Fibroblast of skin of back (primary cell): ENCODE measurements at regions not wholly inside any gene's neighbourhood (a gene's known extent, or its start where the extent isn't known, plus 50 kb on each side); places are given as distances from the start of the nearest gene placed in this dataset.
A peak's percentile ranks its signal among the peaks of the same experiment; 100 is the strongest.

Experiments
- DNase-seq: peaks from one replicate; pipeline ENCODE4 v3.0.0-alpha.2; 2013

DNA sequence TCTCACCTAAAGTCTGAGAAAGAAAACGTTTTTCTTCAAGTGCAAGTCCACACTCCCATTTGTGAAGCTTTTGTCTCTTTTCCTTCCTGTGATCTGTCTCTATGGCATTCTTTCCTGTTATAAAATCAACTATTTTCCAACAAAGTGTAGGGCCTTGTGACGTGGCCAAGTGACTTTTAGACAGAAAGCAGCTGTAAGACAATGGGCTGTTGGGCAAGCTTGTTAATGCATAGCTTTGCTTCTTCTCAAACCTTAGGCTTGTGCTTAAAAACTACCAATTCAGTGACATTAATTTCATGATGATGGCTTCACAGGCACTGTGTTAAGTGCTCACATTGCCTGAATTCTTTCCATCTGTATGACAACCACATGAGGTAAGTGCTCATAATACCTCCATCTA, 83.5 kb downstream of the VCY1B start:
- DNase-seq, result no peak

DNA sequence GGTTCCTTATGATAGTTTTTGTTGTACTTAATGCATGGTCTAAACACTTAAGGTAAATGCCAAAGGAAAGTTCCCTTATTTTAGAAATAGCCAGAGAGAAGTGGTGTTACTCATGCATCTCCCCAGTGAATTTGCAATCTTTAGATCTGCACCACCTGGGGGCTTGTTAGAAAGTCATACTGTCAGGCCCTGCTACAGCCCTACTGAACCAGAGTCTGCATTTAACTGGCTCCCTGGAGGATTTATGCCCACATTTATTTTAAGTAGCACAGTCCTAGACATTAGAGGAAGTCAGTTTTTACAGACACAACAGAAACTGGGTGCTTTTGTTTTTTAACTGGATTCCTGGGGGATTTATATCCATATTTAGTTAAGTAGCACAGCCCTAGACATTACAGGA, 89.6 kb downstream of the VCY1B start:
- DNase-seq, result no peak

DNA sequence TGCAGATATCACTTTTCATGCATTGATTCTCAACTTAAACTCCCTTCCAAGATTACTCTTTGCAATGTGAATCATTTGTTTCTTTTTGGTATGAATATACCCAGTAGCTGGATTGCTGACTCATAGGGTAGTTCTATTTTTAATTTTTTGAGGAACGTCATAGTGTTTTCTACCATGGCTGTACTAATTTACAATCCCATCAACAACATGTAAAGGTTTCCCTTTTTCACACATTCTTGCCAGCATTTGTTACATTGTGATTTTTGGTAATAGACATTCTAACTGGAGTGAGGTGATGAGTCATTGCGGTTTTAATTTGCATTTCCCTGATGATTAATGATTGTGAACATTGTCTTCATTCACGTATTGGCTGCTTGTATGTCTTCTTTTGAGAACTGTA, 126.7 kb downstream of the VCY1B start:
- DNase-seq, result no peak

DNA sequence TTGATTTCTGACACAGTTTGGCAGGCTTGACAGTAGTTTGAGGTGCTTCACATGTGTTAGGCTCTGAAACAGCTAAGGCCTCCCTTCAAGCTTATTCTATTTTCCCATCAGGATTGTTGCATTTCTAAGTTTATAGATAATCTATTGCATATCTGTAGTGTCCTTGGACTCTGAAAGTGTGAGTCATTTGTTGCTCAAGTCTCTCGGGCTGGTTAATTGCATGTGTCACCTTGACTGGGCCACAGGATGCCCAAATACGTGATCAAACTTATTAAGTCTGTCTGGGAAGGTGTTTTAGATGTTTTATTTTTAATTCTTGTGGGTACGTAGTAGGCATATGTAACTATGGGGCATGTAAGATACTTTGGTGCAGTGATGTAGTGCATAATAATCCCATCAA, 166.0 kb downstream of the VCY1B start:
- DNase-seq, result no peak

DNA sequence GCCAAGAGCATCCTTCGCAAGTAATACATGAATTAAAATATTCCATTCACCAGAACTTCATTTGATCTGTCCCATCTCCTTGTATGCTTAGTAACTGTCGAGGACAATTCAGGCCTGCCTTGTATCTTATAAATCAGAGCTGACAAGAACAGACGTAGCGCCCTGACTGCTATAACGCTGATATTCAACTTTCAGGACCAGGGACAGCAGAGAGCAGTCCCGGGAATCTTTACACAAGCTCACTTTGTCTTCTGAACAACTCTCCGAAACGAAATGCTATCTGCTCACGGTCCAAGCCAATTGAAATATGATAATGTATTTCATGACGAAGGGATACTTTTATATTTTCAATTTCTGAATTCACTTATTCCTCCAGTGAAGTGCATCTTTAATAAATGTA, 175.7 kb downstream of the VCY1B start:
- peak; percentile 0 for DNase-seq

DNA sequence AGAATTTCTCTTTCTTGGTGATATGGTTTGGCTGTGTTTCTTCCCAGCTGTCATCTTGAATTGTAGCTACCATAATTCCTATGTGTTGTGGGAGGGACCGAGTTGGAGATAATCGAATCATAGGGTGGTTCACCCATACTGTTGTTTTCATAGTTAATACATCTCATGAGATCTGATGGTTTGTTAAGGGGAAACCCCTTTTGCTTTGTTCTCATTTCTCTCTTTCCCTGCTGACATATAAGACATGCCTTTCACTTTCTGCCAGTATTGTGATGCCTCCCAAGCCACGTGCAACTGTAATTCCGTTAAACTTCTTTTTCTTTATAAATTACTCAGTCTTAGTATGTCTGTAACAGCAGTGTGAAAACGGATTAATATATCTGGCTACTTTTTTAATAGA, 179.0 kb downstream of the VCY1B start:
- DNase-seq, result no peak

DNA sequence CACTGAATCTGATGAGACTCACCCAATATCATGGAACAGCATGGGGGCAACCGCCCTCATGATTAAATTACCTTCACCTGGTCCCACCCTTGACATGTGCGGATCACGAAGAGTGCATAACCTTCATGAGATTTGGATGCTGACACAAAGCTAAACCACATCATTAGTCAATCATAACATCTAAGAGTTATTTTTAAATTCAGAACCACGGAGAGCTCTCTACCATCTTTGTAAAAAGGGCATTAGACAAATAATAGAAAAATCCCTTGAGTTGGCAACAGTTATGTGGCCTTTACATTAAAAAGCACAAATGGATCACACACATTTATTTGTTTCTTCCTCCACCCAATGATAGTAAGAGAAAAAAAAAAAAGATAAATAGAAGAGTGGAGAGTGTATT, 182.2 kb downstream of the VCY1B start:
- DNase-seq, result no peak

DNA sequence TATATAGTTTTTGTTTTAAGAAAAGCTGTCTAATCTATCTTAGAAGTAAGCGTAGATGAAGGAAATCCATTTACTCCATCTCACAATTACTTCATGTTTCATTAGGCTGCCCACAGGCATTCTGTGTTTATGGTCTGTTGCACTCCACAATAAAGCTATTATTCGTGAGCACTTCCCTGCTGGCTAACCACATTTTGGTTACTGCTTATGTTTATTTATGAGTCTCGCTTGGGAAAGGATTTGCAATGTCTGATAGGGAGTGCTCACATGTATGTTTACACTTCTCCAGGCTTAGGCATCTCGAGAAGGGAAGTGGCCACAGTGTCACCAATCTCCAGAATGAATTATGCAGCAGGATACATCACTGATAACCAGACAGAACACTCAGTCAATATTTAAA, 190.9 kb downstream of the VCY1B start:
- no peak for DNase-seq

DNA sequence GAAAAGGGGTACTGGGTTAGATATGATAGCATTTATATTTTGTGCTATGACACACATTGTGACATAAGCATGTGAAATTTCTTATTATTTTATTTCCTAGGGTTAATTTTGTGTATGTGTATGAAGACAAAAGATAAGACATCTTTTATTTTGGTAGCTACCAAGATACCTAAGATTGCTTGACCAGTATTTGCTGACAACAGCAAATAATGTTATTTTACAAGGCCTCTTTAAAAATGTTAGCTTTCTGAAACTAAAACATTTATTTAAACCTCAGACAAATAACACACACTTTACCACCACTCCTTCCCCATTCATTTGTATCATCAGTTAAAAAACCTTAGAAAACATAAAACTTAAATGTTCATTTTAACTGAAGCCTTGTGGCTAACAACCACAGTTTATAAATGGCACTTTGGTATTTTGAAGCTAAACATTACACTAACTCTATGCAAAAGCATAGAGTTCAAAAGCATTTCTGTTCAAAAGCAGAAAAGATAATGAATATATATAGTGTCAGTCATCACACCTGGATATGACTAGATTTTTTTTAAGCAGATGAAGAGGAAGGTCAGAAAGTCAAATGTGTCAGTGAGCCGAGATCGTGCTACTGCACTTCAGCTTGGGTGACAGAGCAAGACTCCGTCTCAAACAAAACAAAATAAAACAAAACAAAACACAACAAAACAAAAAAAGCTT, 193.0 kb downstream of the VCY1B start:
- DNase-seq, result no peak

DNA sequence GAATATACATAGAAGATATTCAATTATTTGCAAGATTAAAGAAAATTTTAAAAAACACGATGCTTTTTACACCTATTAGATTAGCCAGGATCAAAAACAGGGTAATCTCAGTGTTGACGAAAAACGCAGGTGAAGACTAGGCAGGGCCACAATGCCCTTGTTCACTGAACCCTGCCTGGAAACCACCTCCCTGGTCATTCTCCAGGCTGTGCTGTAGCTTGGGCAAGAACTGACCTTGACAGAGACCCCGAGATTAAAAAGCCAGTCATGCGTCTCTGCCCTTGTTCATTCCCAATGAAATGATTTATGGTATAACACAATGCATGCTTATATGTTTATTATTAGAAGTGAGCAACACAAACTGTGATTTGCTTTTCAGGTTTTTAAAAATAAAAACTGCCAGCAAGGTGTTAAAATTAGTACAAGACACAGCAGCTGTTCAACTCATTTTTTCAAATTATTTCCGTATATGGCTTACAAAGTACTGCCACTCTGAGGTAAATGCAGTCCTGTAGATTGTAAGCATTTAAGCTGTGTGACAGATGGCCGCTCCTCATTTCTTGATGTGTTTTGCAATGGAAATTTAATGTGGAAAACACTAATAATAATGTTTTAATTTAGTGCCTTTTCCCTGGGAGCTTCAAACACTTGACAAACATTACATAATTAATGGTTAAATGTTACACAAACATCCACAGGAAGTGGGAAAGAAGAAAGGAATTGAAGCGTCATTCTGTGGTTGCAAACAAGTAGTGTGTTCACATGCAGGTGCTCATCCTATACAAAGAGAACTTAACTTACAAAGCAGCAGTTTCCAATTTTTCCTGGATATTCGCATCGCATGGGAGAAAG, 200.2 kb downstream of the VCY1B start:
- no peak for DNase-seq

DNA sequence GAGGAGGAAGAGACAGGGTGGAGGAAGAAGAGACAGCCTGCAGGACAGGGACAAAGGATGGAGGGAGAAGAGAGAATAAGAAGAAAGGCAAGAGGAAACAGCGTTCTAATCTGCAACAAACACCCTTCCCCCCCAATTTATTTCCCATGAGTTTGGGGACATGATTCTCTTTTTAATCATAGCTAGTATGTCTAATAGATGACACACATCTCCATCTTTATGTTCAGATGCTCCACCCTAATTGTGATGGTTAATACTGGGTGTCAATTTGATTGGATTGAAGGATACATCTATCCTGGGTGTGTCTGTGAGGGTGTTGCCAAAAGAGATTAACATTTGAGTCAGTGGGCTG, 200.8 kb downstream of the VCY1B start:
- no peak for DNase-seq

DNA sequence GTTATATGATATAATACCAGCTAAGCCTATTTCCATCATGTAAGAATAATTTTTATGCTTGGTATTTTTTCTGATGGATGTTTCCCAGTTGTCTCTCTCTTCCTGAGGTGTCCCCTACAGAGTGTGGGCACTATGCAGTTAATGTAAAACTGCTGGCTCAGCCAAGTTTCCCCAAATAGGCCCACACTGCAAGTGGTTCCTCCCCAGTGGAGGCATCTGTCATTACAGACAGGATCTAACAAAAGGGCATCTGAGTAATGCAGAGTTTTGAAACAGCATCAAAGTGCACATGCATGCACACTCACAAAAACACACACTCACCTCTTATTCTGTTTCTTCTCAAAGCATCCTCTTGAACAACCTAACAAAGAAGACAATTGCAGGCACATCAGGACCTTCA, 221.0 kb downstream of the VCY1B start:
- DNase-seq, result no peak

DNA sequence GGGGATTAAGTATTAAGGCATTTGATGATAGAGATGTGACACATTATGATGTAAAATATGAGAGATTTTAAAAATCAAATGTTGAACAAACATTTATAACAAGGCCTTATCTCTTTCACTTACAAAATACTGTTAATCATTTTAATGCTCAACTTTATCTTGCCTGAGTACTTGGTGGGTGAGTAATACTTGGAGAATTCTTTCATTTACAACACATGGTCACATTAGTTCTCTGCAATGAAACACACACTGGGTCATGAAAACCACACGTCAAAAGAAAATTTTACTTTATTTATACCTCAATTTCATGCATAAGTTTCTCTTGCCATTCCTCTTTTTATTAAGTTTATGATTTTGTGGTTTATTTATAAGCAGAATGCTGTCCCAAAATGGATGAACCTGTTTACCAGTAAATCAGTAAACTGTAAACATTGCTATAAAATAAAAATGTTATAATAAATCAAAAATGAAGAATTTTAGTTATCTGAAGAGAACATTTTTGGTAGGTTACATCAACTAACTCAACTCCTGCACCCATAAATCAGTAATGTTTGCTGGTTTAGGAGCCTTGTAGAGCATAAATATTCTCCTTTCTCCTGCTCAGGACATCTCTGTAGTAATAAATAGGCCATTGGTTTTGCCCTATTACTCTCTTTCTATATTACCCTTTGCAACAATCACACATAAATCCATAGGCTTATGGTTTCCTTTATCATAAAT, 233.5 kb upstream of the NLGN4Y start:
- DNase-seq, result no peak

DNA sequence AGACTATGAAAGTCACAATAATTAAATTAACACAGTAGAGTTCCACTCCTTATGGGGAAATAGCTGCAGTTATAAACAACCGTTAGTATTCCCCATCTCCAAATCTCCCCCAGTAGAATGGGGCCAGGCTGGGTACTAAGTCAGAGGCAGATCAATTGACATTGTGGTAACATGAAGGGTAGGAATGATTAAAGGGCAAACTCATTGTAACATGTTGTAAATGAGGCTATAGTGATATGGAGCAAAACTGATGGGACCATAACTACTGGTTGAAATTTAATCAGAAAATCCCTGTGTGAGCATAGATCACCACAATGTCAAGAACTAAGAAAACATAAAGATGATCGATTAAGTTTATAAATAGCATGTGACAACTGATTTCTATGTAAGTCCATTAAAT, 231.9 kb upstream of the NLGN4Y start:
- DNase-seq, result no peak

DNA sequence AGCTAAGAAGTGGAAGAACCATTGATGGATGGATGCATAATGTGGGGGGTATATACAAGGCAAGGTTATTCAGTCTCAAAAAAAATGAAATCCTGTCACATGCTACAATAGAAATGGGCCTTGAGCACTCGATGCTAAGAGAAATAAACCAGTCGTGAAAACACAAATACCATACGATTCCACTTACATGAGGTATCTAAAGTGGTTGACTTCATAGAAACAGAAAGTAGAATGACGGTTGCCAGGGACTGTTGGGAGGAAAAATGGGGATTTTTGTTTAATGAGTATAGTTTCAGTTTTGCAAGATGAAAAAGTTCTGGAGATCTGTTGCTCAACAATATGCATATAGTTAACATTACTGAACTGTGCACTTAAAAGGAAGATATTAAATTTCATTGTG, 223.6 kb upstream of the NLGN4Y start:
- DNase-seq, result no peak

DNA sequence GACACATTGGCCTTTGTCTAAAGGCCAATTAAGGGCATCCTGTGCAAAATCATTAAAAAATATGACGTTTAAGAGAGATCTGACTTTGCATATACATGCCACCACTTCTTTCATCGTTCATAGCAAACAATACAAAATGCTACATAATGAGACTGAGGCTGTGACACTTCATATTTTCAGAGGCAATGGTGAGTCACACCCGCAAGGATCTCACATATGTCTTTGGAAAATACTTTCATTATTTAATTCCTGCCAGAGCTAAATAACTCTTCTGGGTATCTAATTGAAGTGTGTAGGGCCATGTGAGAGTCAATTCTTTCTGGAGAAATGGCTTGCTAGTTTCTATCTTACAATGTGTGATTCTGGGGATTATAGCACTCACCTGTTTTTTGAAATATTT, 222.8 kb upstream of the NLGN4Y start:
- DNase-seq, result no peak

DNA sequence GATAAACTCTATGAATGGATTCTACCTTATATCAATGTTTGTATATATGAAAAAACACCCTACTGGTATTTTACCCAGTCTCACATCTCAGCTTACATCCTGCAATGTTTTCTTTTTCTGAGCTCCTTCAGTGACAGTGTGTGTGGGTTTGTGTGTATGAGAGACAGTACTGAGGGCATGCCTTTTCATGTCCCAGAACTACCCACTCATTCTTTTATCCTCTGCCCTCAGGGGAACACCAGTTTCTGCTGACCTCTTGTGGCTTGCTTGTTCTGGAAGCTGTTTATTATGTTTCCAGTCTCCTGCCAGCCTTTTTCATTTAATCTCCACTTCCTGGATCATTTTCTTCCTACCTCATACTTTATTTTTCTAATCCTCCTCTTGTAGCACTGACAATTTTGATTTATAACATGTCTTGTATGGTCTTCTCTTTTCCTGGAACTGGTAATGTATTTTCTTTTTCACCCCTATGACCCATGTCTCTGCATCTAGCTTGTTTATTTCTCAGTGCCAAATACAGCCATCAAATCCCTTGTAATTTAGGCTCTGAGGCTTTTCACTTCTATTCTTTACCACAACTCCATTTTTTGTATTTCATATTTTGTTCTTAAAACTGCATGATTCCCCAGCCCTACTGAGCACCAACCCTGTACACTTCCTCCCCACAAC, 195.5 kb upstream of the NLGN4Y start:
- DNase-seq, result peak; percentile 4

DNA sequence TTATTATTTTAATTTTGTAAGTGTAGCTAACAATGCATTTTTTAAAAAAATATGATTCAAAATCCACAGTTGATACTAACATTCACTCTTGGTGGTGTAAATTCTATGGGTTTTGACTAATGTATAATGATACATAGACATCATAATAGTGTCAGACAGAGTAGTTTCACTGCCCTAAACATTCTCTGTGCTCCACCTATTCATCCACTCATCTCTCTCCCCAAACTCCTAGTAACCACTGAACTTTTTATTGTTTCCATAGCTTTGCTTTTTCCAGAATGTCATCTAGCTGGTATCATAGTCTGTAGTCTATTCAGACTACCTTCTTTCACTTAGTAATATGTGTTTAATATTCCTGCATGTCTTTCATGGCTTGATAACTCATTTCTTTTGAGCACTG, 194.0 kb upstream of the NLGN4Y start:
- no peak for DNase-seq

DNA sequence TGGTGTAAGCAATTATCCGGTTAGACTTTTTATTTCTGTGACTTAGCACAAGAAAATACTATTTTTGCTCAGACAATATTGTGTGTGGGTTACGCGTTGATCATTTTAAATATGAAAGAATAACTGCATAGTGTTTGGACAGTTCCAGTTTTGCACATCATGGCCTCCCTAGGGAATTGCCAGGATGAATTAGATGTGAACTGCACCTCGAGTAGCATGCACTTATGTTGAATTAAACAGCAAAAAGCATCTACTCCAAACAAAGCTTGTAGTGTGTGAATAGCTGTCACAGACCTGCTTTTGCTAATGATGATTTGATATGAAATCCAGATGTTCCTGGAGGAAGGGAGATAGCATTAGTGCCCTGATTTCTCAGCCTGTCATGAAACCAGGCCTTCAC, 184.8 kb upstream of the NLGN4Y start:
- no peak for DNase-seq

DNA sequence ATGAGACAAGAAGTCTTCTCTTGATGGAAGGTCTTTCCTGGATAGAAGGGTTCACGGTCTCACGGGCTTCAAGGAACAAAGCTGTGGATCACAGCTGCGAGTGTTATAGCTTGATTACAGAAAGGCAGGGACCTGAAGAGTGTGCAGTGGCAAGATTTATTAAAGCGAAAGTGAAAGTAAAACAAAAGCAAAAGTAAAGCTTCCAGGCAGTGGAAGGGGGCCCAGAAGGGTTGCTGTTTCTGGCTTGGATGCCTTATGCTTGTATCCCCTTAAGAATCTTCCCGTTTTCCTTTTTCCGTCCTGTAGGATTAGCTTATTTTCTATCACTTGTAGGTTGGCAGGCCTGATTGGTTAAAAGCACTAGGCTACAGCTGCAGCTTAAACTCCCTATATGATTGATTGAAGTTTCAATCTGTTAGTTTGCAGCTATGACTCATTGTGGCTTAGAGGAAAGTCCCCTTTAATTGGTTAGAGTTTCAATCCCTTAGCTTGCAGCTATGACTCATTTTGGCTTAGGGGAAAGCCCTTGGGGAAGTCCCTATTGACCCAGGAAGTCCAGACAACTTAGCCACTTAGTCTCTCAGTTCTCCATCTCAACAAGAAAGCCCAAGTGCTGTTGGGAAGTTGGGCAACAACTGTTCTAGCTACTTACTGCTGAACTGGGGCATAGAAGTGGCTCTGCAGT, 183.7 kb upstream of the NLGN4Y start:
- peak; percentile 33 for DNase-seq

DNA sequence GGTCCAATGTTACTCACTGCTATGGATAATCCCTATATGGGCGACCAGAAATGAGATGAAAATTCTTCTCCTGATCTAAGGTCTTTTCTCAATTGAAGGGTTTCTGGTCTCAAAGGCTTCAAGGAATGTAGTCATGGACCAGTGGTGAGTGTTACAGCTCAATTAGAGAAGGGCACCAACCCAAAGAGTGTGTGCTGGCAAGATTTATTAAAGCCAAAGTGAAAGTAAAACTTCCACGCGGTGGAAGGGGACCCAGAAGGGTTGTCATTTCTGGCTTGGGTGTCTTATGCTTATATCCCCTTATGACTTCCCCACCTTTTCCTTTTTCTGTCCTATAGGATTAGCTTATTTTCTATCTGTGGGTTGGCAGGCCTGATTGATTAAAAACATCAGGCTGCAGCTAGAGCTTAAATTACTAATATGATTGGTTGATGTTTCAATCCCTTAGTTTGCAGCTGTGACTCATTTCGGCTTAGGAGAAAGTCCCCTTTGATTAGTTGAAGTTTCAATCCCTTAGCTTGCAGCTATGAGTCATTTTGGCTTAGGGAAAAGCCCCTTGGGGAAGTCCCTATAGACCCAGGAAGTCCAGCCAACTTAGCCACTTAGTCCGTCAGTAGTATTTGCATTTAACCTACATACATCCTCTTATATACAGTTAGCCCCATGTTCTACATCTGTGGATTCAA, 179.5 kb upstream of the NLGN4Y start:
- DNase-seq, result peak; percentile 7

DNA sequence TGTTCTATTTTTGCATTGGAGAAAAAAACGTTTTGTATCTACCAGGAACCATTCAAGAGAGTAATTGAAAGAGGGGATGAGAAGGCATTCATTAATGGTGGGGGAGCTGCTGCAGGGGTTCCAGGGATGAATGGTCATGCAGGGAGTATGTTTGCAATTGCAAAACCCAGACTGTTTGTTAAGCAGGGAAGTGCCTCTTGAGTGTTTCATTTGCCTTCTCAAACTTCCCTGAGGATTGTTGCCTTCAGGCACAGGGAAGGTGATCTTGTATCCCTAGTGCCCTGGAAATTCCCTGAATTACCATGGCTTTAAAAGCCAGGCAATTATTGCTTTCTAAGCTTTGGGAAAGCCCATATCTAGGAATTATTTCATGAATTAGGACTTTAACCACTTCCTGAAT, 172.7 kb upstream of the NLGN4Y start:
- DNase-seq, result no peak
